OCI-LY1 (cell line): ENCODE measurements at regions not wholly inside any gene's neighbourhood (a gene's known extent, or its start where the extent isn't known, plus 50 kb on each side); places are given as distances from the start of the nearest gene placed in this dataset.

Experiments
- H2AFZ ChIP-seq: fragments of 200-600 bp; sonication (generic), shearing (Covaris generic); 2 replicates; pipeline ENCODE4 v1.6.0; 2014; ENCODE audit warnings: antibody characterized with exemption, mild to moderate bottlenecking, low read length
- H3F3A ChIP-seq: fragments of 200-600 bp; sonication (generic), shearing (Covaris generic); 2 replicates; pipeline ENCODE4 v1.6.0; 2014; ENCODE audit warnings: mild to moderate bottlenecking, antibody characterized with exemption, low read length, moderate library complexity; ENCODE audit not compliant: insufficient read depth
- H3K27ac ChIP-seq: fragments of 200-600 bp; sonication (generic); 2 replicates; pipeline ENCODE4 v1.5.1; 2014; ENCODE audit warnings: low read length, mixed run types, mild to moderate bottlenecking, low read depth; ENCODE audit not compliant: poor library complexity, severe bottlenecking
- H3K27me3 ChIP-seq: fragments of 200-600 bp; sonication (generic); 2 replicates; pipeline ENCODE4 v1.6.0; 2014; ENCODE audit warnings: antibody characterized with exemption, mild to moderate bottlenecking, low read length, moderate library complexity; ENCODE audit not compliant: insufficient read depth
- H3K36me3 ChIP-seq: fragments of 200-600 bp; sonication (generic); 2 replicates; pipeline ENCODE4 v1.6.1; 2014; ENCODE audit warnings: mild to moderate bottlenecking, antibody characterized with exemption, low read length, moderate library complexity, mixed read lengths; ENCODE audit not compliant: insufficient read depth
- H3K4me1 ChIP-seq: fragments of 200-600 bp; sonication (generic); 2 replicates; pipeline ENCODE4 v1.5.1; 2014; ENCODE audit warnings: mild to moderate bottlenecking, low read length, moderate library complexity; ENCODE audit not compliant: insufficient read depth, severe bottlenecking
- H3K4me2 ChIP-seq: fragments of 200-600 bp; sonication (generic), shearing (Covaris generic); 2 replicates; pipeline ENCODE4 v1.6.1; 2014; ENCODE audit warnings: low read length
- H3K4me3 ChIP-seq: fragments of 200-600 bp; sonication (generic); 2 replicates; pipeline ENCODE4 v1.5.1; 2014; ENCODE audit warnings: low read length, low read depth, mild to moderate bottlenecking, mixed read lengths; ENCODE audit not compliant: poor library complexity, severe bottlenecking
- H3K79me2 ChIP-seq: fragments of 200-600 bp; shearing (Covaris generic); 2 replicates; pipeline ENCODE4 v1.6.1; 2016; ENCODE audit warnings: mixed run types, low read length, mixed read lengths; ENCODE audit not compliant: insufficient read depth
- H3K9ac ChIP-seq: fragments of 200-600 bp; sonication (generic), shearing (Covaris generic); 2 replicates; pipeline ENCODE4 v1.6.1; 2014; ENCODE audit warnings: mild to moderate bottlenecking, low read length, mixed read lengths
- H3K9me2 ChIP-seq: fragments of 200-600 bp; sonication (generic), shearing (Covaris generic); 2 replicates; pipeline ENCODE4 v1.6.1; 2014; ENCODE audit warnings: low read depth, mild to moderate bottlenecking, low read length, mixed read lengths
- H3K9me3 ChIP-seq: fragments of 200-600 bp; shearing (Covaris generic); 2 replicates; pipeline ENCODE4 v1.6.1; 2014; ENCODE audit warnings: low read length, mixed read lengths
- H4K20me1 ChIP-seq: fragments of 200-600 bp; sonication (generic), shearing (Covaris generic); 2 replicates; pipeline ENCODE4 v1.6.0; 2016; ENCODE audit warnings: mild to moderate bottlenecking, low read length; ENCODE audit not compliant: insufficient read depth
- CTCF ChIP-seq: fragments of 200-600 bp; sonication (generic), shearing (Covaris generic); IDR thresholded peaks from 2 replicates; pipeline ENCODE4 v1.5.1; 2017; ENCODE audit warnings: mild to moderate bottlenecking, antibody characterized with exemption, low read length, moderate library complexity, mixed read lengths
- EZH2 ChIP-seq: fragments of 200-600 bp; sonication (generic), shearing (Covaris generic); IDR thresholded peaks from 2 replicates; pipeline ENCODE4 v1.8.0; 2017; ENCODE audit warnings: borderline replicate concordance, mixed run types, mild to moderate bottlenecking, antibody characterized with exemption, low read length, moderate library complexity, mixed read lengths

GRCh38 chr2:66048667-66049066, 386.3 kb upstream of the MEIS1 start:
- Histone ChIP-seq H3K4me2 (no peak overlapping the region), H3K4me1 (no peaks in the 10 kb centered on the region), H3K9ac (no peak overlapping the region), H3K4me3 (no peak overlapping the region), H3F3A (no peaks in the 10 kb centered on the region), H3K79me2 (no peaks in the 10 kb centered on the region), H4K20me1 (no peaks in the 10 kb centered on the region), H3K9me3 (no peaks in the 10 kb centered on the region), H3K36me3 (no peaks in the 10 kb centered on the region), H3K27me3 (no peaks in the 10 kb centered on the region), H3K27ac (no peak overlapping the region), H3K9me2 (no peaks in the 10 kb centered on the region), H2AFZ (no peak overlapping the region)
- TF ChIP-seq CTCF (no peak), EZH2 (no peak)

DNA sequence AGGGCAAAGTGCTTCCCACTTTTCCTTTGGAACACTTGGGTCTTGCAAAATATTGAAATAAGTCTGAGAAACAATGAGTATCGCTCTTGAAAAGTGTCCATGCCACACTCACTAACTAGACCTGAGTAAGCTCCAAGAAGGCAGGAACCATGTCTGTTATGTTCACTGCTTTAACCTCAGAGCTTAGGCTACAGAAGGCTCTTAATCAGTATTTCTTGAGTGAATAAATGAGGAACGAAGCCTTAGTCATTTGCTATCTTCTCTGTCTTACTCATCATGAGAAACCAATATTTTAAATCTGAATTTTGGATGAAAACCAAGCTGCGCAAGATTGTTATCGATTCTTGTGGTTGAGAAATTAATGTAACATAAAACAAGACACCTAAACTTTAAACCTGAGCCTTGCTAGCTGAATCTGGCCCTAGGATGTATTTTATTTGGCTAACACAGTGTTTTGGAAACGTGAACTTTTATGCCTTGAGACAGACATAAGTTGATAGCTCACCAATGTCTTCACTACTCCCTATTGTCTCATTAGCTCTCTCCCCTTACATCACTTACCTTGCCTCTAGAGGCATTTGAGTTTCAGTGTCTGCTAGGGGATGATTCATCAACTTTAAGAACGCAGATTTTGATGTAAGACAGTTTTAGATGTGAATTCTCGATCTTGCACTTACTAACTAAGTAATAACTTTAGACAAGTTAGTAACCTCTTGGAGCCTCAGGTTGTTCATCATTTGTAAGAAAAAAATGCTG, 392.8 kb upstream of the MEIS1 start:
- TF ChIP-seq CTCF: no peak
- no peak for TF ChIP-seq EZH2
- Histone ChIP-seq H4K20me1 (no peaks in the 10 kb centered on the region), H3K27ac (no peak overlapping the region), H3K27me3 (no peaks in the 10 kb centered on the region), H3K9me3 (no peaks in the 10 kb centered on the region), H3F3A (no peaks in the 10 kb centered on the region), H2AFZ (no peak overlapping the region), H3K79me2 (no peaks in the 10 kb centered on the region), H3K4me3 (no peak overlapping the region), H3K9me2 (no peaks in the 10 kb centered on the region), H3K9ac (no peak overlapping the region), H3K4me1 (no peaks in the 10 kb centered on the region), H3K4me2 (no peak overlapping the region), H3K36me3 (no peaks in the 10 kb centered on the region)

GRCh38 chr2:66036948-66037347, 398.0 kb upstream of the MEIS1 start:
- Histone ChIP-seq H3K9me3 (no peaks in the 10 kb centered on the region), H3K36me3 (no peaks in the 10 kb centered on the region), H3F3A (no peaks in the 10 kb centered on the region), H3K4me3 (no peak overlapping the region), H2AFZ (no peak overlapping the region), H4K20me1 (no peaks in the 10 kb centered on the region), H3K9me2 (no peaks in the 10 kb centered on the region), H3K27ac (no peak overlapping the region), H3K4me1 (no peaks in the 10 kb centered on the region), H3K4me2 (no peak overlapping the region), H3K27me3 (no peaks in the 10 kb centered on the region), H3K79me2 (no peaks in the 10 kb centered on the region), H3K9ac (no peak overlapping the region)
- TF ChIP-seq CTCF: no peak
- TF ChIP-seq EZH2: no peak
